ENCODE measurements at regions not wholly inside any gene's neighbourhood (a gene's known extent, or its start where the extent isn't known, plus 50 kb on each side); places are given as distances from the start of the nearest gene placed in this dataset.
"Not testable (repeated sequence)": the region's sequence is repeated elsewhere in the genome, so short reads cannot be mapped to it uniquely, and the experiment has no call there.

DNA sequence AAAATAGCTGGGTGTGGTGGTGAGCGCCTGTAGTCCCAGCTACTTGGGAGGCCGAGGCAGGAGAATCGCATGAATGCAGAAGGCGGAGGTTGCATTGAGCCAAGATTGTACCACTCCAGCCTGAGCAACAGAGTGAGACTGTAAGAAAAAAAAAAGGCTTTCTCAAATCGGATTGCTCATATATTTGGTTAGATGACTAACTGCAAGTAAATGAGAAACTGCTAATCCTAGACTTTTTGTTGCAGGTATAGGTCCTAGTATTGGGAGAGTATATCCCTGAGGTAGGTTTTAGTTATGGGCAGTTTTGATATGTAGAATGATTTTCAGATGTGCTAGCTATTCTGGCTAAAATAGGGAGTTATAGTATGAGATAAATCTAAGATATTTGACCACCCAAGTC lies 944.8 kb downstream of the DNAH5 start:
- DNase-seq: no peak

DNA sequence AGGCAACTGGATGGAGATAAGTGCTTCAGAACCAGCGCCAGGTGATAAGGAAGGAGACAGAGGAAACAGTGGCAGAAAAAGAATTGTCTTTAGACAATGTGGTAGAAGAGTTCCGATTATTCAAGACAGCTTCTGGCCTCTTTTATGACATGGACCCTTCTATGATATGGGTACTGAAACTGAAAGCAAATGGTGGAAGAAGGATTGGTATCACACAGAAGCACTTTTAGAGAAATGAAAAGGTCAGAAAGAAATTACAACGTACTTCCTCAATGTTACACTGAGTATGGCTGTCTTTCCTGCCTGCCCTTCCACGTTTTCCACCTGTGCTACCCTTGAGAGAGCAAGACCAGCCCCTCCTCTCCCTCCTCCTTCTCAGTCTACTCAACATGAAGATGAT lies 959.3 kb downstream of the DNAH5 start:
- DNase-seq: no peak

DNA sequence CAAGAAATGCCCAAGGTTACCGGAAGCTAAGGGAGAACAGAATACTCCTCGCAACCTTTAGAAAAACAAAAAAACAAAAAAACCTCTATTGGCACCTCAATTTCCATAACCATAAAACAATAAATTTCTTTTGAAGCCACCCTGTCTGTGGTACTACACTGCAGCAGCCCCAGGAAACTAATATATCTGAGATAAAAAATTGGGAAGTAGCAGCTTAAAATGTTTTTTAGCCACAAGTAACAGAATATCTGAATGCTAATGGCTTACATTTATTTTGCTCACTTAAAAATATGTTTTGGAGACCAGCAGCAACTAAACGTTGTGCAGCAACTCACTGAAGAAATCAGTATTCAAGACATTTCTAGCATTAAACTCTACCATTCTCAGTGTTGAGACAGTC lies 969.6 kb downstream of the DNAH5 start:
- DNase-seq: no peak

DNA sequence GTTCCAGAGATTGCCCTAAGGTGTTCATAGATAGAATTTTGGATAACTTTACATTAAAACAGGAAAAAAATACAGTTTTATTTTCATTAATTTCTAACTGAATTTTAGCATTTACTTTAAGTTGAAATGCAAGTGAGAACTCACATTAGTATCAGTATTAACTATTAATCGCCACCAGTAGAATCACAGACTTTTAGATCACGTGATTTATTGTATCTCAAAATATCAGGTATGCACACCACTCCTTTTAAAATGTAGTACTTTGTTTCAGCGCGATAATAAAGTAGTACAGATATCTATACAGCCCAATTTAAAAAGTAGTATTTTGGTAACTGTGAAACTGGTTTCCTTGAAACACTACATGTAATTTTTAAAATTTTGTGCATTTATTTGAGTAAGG lies 978.7 kb downstream of the DNAH5 start:
- no peak for DNase-seq

DNA sequence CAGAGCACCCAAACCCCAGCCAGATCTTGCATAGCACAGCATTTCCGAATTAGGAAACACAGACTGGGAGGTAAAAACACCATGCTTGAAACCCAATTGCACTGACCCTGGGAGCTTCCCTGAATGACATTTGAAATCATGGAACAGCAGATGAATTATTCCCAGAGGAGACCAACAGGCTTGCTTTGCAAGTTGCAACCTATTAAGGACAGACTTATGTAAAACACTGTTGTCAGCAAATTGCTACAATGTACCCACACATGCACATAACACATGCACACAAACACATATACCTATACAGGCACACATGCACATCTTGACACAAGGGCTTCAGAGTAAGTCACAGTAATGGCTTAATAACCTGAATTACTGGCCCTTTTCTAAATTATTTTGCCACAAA lies 984.8 kb downstream of the DNAH5 start:
- DNase-seq: no peak

DNA sequence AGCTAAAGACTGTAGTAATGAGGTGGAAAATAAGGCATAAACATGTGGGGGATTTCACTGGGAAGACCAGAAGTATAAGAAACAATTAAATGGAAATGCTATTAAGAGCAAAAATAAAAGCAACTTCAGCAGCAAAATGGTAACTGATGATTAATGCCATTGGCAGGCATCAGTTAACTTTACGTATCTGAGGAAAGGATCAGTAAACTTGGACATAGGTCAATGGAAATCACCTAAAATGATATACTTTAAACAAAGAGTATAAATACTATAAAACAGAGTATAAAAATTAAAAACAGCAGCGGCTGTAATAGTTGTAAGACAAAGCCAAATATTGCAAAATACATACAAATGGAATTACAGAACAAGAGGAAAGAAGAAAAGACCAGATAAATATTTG lies 992.1 kb downstream of the DNAH5 start:
- no peak for DNase-seq

DNA sequence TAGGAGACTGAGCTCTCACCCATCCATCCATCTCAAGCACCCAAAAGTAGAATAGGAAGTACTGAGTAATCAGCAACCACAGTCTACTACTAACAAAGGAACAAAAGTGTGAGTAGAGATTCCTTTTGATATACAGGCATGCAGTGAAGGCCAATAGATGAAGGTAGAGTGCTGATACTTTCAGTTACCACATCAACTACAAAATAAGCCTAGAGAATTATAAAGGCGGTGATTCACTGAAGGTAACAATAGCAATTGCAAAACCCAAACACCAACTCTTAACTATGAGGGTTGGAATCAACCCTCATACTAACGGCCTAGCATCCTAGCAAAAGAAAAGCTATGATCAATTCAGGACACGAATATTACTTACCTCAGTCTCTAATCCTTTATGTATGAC lies 992.6 kb downstream of the DNAH5 start:
- DNase-seq: no peak

DNA sequence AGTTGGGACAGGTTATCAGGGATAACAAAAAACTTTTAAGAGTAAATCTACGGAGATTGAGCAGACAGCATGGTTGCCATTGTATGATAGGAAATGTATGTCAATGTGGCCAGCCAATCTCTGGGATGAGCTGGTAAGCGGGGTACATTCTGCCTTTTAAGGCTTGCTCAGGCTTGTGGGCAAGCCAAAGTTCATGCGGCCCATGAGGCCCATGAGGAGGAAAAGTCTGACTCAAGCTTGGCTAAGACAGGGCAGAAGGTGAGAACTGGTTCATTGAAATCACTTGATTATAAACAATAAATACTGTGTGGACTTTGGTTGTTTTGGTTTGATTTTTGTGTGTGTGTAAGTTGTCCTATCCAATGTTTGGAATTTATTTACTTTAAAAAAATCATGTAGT lies 997.1 kb downstream of the DNAH5 start:
- DNase-seq: no peak

DNA sequence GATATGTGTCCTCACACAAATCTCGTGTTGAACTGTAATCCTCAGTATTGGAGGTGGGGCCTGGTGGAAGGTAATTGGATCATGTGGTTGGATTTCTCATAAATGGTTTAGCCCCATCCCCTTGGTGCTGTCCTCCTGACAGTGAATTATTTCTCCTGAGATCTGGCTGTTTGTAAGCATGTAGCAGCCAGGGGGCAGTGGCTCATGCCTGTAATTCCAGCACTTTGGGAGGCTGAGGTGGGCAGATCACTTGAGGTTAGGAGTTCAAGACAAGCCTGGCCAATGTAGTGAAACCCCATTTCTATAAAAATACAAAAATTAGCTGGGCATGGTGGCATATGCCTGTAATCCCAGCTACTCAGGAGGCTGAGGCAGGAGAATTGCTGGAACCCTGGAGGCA lies 999.0 kb downstream of the DNAH5 start:
- DNase-seq: not testable (repeated sequence)

DNA sequence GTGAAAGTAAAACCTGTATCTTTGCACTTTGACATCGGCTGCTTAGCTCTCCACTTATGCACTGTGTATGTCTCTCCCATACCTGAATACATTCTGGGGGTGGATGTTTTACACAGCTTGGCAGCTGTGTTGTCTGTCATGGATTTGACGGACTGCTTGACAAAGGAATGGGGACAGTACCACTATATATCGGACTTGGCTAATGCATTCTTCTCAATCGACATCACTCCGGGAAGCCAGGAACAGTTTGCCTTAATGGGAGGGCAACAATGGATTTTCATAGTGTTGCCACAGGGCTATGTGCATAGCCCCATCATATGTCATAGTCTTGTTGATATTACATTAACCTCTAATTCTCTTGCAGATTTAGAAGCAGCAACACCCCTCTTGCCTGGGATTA lies 1008.3 kb downstream of the DNAH5 start:
- DNase-seq: no peak

DNA sequence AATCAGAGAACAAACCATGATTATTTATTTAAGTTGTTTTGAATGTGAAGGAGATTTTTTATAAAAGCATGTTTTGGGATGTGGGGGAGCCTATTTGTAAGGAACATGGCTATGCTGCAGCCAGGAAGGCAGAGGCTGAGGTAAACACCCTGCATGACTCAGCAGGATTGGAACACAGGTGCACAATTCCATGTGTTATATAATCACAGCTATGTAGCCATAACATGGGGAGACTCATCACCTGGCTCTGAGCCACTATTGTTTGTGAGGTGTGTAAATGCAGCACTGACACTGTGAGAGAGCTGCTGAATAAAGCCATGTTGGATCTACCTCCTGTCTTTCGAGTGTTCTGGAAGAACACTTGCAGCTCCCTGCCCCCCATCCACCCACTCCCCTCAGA lies 1009.8 kb downstream of the DNAH5 start:
- no peak for DNase-seq

DNA sequence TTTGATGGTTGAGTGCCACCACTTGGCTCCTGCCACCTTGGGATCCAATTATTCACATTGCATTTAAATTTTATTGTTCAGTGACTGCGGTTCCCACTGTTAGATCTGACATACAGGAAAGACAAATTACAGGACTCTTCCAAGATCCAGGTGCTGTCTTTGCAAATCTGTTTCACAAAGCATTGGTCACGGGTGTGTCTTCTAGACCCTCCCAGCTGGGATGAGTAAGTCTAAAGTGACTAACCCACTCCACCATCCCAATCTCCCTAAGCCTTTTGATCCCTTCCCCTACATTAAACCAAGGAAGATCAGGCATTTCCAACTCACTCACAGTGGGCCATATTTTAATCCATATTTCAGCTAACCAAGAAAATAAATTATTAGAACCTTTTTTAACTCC lies 1016.3 kb upstream of the CTNND2 start:
- no peak for DNase-seq

DNA sequence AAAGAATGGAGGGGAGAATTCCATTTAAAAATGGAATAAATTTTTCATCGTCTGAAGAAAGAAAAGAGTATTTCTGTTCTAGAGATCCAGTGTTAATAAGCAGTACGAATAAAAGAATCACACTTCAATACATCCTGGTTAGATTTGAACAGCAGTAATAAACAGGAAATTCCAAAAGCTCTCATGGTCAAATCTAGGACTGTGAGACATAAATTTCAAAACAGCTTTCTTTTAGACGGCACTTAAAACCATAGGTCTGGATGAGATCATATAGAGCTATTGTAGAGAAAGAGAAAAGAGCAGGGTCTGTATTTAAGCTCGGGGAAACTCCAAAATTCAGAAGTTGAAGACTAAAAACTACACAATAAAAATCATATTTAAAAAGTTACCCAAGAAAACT lies 1006.9 kb upstream of the CTNND2 start:
- no peak for DNase-seq

DNA sequence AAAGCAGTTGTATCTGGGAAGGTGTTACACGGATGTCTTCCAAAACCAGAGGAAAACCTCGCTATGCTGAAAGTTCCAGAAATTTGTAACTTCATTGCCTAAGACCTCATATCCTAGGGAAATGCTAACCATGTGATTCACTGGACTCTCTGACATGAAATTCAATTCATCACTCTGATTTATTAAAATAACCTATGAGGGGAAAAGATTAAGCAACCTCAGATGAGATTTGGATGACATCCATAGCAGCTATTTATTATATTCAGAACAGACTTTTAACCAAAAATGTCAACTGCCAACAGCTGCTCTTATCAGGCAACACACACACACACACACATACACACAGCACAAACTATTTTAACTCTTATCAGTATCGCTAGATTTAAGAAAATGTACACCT lies 1006.4 kb upstream of the CTNND2 start:
- DNase-seq: no peak

DNA sequence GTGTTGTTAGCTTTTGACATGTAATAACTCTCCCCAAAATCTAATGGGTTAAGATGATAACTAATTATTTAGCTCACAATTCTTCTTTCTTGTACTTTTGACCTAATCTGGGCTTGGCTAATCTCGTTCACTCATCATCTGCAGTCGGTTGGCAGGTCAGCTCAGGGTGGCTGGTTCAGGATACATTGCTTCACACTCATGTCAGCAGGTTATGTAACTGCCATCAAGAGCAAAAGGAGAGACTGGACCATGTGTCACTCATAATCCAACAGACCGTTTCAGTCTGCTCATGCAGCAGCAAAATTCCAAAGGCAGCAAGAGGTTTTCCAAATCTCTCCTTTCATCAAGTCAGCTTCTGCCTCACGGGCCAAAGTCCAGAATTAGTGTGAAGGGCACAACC lies 998.4 kb upstream of the CTNND2 start:
- DNase-seq: no peak

DNA sequence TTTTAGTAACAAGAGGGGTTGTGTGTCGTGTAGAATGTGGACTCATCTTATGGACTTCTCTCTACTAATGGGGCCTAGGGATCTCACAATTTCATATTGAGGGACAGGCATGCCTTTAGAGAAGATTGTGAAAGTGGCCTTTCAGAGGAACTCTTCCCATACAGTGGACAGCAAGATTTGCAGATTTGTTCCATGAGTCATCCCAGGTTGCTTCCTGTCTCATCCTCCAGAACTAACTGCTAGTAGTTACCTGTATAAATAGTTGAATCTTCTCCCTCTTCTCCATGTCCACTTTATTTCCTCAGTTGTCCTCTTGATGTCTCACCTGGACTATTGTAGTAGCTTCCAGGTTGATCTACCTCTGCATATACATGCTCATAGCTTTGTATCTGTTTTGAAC lies 997.5 kb upstream of the CTNND2 start:
- DNase-seq: no peak

DNA sequence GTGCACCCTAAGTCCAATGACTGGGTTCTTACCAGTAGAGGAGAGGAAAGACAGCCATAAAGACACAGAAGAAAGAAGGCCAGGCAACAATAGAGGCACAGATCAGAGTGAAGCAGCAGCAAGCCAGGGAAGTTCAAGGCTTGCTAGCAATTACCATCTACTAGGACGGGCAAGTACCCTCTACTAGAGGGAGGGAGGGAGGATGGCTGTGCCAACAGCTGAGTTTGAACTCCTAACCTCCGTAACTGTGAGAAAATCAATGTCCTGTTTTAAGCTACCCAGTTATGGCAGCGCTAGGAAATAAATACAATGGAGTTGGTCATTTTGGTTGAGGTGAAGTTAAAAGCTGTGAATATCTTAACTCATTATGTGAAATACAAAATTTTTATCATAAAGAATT lies 991.8 kb upstream of the CTNND2 start:
- no peak for DNase-seq

DNA sequence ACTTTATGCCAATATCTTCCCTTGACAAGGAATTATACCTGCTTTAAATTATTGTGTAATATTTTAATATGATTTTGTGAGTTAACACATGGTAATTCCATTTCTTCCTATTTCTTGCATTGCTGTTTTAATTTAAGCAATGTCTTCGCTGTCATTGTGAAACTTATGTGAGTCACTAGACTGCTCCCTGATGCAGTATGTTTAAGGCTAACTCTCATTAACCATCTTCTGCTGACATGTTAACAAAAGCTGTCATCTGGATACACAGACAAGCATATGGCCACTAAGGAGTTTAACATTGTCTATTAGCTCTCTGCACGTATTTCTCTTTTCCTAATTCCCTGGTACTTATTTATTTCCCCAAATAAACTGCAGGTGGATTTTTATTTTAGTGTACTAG lies 980.8 kb upstream of the CTNND2 start:
- DNase-seq: no peak

DNA sequence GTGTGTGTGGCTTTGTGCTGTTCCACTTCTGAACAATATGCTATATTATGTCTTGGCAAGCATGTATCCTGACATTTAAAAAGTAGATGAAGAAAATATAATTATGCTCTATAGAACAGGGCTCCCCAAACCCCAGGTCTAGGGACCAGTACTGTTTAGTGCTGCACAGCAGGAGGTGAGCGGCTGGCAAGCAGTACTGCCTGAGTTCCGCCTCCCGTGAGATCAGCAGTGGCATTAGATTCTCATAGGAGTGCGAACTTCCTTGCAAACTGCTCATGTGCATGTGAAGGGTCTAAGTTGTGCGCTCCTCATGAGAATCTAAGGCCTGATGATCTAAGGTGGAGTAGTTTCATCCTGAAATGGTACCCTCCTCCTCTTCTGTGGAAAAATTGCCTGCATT lies 979.1 kb upstream of the CTNND2 start:
- no peak for DNase-seq

DNA sequence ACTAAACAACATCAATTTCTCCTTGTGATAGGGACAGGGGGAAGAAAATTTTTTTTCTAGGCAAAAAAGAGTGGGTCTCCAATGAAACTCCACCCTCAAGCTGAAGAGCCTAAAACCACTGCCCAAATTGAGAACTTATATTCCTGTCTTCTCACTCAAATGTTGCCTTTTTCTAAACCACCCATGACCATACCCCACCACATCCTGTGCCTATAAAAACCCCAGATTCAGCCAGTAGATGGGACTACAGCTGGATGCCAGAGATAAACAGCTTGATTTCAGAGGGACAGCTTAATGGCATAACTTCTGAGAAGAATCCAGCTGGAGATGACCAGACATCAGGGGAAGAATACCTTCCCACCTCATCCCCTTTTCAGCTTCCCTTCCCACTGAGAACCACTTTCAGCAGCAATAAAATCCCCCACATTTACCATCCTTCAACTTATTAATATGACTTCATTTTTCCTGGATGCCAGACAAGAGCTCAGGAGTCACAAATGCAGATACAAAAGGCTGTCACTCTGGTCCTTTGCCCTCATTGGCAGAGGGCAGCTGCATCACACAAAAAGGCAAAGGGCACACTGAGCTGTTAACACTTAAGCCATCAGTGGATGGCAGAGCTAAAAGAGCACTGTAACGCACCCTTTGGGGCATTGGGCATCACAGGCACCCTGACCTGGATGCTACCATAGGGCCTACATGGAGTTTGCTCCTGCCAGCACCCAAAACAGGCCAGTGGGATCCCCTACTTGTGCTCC lies 972.5 kb upstream of the CTNND2 start:
- no peak for DNase-seq

DNA sequence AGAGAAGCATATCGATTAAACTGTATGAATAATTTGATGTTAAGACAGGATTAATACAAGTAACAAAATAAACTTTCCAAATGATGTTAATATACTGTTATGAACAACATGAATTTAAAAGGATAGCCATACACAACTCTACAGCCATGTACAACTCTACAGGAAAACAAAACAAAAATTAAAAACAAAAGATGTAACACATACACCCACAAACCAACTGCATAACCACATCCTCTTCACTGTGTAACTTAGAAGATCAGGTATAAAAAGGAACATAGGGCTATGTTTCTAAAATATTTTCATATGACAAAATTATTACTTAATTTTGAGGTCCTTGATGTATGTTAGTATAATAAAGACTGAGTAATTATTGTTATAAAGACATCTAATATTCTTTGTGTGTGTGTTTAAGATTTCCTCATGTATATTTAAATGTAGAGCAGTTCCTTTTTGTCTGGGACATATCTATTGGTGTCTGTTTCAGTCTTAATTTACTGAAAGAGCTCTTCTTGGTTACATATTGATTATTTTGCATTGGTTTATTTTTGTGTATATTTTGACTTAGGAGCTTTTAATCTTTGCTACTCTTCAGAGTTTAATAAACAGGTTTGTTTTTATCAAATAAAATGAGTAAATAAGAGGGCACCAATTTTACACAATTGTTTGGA lies 966.8 kb upstream of the CTNND2 start:
- no peak for DNase-seq

DNA sequence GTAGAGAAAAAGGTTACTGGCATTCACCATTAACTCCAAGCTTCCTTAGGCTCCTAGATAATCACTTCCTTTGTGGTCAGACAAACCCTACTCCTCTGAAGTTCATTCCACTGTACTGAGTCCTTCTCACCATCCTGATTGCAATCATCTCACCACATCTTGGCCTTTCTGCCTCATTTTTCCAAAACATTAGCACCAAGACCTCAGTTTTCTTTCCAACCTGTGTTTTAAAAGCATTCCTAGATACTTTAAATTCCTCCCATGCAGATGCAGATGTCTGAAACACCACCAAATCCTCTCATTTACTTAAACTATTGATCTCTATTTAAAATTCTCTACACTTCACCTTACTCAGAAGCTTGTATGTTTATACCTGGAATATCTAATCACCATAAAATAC lies 961.3 kb upstream of the CTNND2 start:
- no peak for DNase-seq

DNA sequence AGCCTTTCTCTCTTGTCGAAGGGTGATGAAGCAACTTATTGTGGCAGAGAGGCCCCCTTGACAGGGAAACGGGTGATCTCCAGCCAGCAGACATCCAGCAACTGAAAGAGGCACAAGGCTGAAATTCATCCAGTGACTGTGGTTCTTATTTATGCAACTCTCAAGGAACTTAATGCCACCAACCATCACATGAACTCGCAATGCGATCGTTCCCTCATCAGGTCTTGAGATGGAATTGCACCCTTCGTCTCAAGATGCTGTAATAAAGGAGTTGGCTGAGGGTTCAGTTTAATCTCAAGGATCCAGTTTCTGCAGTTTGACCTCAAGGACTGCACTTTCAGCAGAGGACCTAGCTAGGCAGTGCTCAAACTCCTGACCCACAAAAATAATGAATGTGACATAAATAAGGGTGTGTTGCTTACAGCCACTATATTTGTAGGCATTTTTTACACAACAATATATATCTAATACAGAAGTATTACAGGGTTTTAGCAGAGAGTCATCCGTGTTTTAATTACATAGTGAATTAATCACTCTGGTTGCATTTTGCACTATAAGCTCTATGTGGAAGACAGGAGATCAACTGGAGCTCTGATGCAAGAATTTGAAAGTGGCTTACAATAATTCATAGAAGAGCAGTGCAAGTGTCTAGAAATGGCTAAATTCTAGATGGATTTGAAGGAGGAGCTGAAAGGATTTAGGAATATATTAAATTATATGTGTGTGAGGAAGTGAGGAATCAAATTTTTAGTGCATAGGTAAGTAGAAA lies 957.8 kb upstream of the CTNND2 start:
- DNase-seq: no peak

DNA sequence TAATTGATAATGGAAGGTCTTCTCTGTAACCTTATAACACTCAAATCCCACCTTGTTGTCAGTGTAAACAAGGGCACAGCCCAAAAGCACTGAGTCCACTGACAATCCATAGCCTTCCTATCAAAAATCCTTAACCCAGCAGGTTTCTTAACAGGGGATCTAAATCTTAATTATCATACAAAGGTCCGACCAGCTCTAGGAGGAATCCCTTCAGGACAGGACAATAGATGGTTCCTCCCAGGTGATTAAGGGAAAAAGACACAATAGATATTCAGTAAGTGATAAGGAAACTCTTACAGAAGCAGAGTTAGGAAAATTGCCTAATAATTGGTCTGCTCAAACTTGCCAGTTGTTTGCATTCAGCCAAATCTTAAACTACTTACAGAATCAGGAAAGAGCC lies 951.9 kb upstream of the CTNND2 start:
- DNase-seq: not testable (repeated sequence)
